Activated CD8-positive, alpha-beta memory T cell treated with anti-CD3 and anti-CD28 coated beads for 48 hours (primary cell): ENCODE measurements at regions not wholly inside any gene's neighbourhood (a gene's known extent, or its start where the extent isn't known, plus 50 kb on each side); places are given as distances from the start of the nearest gene placed in this dataset.

Experiments used
- DNase-seq, 3 experiments: peaks; one replicate each; pipeline ENCODE4 v3.0.0-alpha.2; 2020; ENCODE audit warnings: low read depth in 2 of 3, low spot score in 2 of 3

DNA sequence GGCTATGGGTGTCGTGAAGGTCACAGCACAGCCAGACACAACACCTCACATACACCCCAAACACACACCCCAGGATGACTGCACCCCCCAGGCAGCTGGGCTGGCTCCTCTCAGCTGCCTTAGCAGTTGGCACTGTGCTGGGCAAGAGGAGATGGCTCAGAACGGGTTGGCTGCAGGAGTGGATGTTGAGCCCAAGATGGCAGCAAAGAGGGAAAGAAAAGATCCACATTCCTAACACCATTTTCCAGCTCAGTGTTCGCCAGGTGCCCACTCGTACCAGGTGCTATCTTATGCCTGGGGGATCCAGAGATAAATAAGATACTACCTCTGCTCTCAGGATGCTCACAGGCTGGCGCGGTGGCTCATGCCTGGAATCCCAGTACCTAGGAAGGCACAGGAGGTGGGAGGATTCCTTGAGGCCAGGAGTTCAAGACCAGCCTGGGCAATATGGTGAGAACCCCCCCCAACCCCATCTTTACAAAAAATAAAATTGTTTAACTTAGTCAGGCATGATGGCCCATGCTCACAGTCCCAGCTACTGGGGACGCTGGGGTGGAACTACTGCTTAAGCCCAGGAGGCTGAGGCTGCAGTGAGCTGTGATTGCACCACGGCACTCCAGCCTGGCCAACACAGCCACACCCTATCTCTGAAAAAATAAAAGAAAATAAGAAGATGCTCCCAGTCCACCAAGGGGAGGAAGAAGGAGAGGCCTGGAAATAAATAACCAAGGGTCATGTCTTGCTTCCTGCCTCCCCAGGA, 89.7 kb upstream of the ZNF507 start:
- DNase-seq: no peak

DNA sequence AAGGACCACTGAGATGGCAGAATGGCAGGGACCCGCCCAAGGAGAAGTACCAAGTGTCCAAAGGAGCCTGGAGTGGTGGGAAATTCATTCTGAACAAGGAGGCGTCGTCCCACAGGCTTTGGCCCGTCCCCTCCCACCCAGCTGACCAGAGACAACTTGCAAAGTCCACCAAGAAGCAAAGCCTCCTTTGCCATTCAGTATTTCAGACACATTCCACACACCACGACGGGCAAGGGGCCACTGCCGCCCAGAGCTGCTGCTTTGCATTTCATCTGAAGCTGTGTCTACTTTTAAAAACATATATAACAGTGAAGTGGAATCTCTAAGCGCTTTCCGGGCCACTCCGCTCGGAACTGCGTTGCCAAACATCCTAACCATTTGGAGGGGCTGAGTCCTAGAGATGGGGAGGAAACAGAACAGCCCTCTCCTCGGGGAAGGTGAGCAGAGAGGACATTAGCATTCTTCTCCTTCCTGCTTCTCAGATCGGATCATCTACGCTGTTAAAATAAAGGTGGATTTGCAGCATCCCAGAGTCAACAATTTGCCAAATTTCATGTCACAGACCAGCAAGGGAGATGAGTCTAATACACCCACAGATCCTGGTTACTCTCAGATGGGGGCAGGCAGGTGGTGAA, 89.0 kb upstream of the ZNF507 start:
- DNase-seq: no peak

DNA sequence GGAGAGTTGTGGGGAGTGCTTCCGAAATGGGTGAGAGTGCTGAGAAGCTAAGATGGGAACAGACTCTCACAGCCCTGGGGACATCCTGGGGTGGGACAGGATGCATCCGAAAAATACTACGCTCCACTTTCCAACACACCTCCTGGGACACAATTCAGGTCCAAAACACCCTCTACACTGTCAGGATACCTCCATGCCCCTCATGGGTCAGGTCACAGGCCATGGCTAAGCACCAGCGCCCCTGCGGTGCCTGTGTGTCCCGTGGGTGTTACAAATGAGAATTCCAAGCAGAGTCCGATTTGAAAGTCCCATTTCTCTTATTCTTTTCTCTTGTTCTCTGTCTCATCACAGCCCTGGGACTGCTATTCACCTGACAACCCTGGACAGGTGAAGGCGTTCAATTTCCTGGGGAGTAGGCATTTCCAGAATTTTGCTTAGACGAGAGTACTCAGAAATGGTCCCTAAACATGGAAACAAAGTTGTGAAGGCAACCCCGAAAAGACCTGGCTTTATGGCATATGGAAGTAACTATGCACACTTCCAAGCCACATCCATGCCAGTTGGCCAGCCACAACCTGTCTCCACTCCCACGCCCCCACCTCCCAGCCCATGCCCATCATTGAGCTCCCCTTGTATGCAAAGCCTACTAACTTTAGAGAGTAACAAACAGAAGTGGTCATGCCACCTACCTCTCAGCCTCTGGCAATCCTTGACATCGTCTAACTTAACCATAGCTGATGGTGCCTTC, 87.9 kb upstream of the ZNF507 start:
- no peak for DNase-seq

DNA sequence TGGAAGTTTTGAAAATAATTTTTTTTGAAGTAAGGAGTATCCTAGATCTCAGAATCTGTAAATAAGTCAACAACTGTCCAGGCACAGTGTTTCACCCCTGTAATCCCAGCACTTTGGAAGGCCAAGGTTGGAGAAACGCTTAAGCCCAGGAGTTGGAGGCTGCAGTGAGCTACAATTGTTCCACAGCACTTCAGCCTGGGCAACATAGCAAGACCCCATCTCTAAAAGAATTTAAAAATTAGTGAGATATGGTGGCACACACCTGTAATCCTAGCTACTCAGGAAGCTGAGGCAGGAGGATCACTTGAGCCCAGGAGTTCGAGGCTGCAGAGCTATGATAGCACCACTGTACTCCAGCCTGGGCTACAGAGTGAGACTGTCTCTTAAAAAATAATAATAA, 87.2 kb upstream of the ZNF507 start:
- no peak for DNase-seq

DNA sequence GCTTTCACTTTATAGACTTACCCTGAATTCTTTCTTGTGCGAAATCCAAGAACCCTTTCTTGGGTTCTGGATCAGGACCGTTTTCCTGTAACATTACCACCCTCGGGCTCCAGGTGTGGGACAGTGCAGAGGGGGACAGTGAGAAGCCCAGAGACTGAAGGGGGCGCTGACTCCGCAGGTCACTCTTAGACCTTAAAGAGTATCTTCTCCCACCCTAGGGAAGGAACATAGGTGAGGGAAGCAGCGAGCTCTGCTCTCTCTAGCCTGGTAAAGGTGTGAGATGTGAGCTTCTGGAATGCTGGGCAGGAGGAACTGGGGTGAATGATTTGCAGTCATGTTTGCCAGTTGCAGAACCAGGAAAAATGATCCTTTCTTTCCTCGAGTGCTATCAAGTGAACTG, 80.8 kb upstream of the ZNF507 start:
- DNase-seq: no peak

DNA sequence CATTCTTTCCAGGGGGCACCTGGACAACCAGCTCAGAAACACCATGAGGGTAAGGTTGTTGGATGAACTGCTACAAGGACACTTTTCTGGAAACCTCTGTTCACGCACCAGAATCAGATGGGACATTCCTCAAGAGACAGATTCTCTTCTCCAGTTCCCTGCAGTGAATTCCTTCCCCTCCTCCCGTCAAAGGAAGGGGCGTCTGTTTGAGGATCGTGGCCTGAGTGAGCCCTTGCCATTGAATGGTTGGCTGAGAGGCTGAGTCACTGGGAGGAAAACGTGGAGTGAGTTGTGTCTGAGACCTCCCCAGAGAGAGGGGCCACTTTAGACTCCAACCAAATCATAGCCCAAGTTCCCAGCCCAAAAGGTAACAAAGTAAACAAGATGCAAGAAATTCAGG, 79.4 kb upstream of the ZNF507 start:
- no peak for DNase-seq

DNA sequence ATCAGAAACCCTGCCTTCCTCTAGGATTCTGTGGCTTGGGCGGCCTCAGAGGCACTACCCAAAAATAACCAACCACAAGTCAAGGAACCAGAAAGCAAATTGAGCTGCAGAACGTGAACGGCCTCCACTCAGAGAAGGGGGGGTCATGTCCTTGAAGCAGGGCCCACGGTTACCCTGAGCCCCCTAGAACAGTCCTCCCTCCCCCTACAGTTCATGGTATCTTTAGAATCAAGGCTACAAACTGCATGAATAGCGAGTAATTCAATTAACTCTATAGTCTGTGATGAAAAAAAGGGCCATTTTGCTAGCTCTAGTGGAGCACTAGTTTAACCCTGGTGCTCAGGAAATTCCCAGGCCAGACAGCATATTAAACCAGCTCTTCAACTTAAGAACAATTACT, 79.0 kb upstream of the ZNF507 start:
- no peak for DNase-seq

DNA sequence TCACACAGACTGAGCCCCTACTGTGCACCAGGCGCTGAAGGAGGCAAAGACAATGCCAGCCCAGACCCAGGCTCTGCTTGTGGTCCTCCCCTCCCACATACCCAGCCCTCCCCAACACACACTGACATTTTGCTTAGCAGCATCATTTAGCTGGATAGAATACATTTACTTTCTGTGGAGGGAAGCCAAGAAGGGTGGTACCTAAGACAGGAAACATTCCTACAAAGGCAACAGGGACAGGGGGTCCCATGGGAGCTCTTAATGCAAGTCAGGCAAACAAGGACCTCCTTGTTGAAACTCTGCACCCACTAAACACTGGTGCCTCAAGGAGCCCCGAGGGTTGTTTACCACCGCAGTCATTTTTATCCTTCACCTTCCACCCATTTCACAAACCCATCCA, 77.0 kb upstream of the ZNF507 start:
- DNase-seq: no peak

DNA sequence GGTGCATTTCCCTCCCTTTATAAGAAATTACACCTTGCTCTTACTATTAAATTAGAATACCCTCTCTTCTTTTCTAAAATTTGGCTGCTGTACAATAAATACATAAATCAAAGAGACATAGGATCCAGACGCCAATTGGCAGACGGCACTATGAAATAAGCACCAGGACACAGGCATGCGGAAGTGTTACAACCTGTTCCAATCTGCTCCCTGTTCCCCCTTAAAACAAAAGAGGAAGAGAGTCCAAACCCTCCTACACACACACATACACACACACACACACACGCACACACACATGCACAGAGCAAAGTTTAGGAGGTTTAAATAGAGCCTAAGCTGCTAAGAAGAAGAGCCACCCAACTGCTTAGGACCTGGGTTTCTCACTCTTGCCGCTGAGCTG, 75.6 kb upstream of the ZNF507 start:
- no peak for DNase-seq

DNA sequence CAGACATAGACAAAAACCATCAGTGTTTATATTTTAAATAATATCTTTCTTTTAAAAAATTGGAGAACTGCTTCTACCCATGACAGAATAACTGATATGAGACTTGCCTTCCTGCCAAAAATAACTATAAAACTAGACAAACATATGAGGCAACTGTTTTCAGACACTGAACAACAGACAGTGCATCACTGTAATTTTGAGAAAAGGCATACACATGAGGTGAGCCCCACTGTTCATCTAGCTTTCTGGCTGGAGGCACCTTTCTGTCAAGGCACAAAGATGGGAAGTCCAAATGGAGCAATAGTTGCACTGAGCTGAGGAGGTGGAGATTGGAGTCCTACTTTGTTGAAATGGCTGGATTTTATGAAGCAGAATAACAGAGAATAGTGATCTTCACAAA, 71.9 kb upstream of the ZNF507 start:
- DNase-seq: no peak

DNA sequence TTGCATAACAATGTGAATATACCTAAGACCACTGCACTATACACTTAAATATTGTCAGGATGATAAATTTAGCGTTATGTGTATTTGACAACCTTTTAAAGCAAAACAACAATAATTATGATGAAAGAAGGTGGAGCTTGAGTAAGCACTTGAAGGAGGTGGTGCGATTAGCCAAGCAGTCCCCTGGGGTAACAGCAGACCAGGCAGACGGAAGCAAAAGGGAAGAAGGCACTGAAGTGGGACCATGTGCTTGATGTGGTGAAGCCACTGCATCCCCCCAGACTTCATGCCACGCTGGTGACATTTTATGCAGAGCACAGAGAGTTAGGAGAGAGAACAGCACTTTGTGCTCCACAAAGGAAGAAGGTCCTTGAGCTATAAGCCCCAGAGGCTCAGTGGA, 58.3 kb upstream of the ZNF507 start:
- DNase-seq: no peak

DNA sequence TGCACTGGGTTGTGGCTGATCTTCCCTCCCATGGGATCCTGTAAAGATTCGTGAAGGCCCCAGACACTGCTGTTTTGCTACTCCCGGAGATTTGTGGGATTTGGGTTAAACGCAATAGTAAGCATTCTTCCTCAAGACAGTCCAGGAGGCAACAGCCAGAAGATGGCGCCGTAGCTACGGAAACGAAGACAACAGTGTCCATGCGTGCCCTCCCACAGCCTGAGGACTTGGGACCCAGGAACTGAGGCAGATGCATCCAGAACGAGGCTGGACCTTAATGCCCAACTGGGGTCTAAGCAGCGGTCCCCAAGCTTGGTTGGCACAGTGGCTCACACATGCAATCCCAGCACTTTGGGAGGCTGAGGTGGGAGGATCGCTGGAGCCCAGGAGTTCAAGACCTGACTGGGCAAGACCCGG, 57.6 kb upstream of the ZNF507 start:
- no peak for DNase-seq

DNA sequence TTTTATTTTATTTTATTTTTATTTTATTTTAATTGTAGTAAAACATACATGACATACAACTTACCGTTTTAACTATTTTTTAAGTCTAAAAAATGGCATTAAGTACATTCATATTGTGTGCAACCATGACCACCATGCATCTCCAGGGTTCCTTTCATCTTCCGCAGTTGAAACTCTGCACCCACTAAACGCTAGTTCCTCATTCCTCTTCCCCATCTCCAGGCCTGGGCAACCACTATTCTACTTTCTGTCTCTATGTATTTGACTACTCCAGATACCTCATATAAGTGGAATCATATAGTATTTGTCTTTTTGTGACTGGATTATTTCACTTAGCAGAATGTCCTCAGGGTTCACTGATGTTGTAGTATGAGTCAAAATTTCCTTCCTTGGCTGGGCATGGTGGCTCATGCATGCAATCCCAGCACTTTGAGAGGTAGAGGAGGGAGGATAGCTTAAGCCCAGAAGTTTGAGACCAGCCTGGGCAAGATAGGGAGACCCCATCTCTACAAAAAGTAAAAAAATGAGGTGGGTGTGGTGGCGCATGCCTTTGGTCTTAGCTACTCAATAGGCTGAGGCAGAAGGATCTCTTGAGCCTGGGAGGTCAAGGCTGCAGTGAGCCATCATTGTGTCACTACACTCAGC, 55.7 kb upstream of the ZNF507 start:
- DNase-seq: no peak

DNA sequence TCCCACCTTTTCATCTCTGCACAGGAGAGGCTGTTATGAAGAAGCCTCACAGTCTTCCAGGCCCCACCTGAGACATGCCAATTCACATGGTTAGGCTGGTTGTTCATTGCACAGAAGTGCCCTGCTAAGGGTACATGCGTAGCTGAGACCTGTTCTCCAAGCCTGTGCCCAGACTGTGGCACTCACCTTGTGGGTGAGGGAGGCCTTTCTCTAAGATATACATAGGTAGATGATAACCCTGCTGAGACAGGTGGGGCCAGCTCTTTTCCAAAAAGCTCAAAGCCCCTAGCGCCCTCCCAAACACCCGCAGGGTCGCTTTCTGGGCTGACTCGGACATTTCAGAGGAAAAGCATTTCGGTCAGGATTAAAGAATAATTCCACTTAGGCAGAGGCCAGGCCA, 53.5 kb upstream of the ZNF507 start:
- no peak for DNase-seq

DNA sequence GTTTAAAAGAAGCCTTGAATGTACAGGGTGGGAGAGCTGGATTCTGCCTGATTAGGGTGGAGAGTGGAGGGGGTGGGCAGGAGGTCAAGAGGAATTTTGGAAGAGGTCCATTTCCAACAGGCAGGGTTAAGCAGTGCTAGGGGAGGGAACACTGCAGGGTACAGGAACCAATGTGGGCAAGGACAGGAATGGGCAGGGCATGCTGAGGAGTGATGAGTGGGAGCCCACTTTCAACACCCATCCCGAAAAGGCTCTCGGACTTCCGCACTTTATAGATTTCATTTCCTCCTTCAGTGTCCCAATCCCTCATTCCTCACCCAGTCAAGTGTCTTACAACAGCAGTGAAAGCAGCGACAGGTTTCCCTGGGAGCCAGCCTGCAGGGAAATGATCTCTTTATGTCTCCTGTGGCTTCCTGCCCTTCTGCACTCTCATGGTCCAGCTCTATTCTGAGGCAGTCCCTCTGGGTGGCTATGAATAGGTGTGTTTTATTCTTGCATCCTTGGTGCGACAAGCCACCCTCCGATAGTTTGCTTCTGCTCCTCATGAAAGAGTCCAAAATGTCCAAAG, 50.5 kb upstream of the ZNF507 start:
- DNase-seq: no peak
